ENCODE measurements at regions not wholly inside any gene's neighbourhood (a gene's known extent, or its start where the extent isn't known, plus 50 kb on each side); places are given as distances from the start of the nearest gene placed in this dataset.

DNA sequence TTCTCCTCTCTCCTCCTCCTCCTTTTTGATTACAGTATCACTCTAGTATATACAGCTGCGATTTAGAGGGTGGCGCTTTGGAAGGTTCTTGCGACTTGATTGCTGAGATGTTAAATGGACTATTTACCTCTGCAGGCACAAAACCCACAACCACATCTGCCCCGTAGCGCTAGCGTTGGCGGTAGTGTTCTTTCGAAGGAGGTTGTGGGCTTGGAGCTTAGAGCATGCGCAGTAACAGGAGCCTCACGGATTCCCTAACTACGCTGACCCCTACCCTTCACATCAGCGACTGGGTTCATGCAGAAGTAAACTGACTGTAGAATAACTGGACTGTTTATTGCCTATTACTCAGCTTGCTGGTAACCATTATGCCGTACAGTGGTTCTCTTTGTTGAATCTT lies 58.0 kb downstream of the CGGBP1 start:
- Histone ChIP-seq H3K4me3 (peak overlapping the region; percentile 4 to 36), H3K36me3 (no peaks in the 10 kb centered on the region), H3K27ac (no peak overlapping the region), H3K9me3 (no peaks in the 10 kb centered on the region), H3K27me3 (no peaks in the 10 kb centered on the region), H3K4me1 (no peaks in the 10 kb centered on the region)
- WGBS, 2 donors (ENCODE audit: low coverage in 1 of 2) = 3 to 9% methylated on average over 11 to 13 of the region's 13 CpGs
- TF ChIP-seq POLR2A (IDR thresholded peaks at IDR 0.05) (no peak), POLR2AphosphoS5 (IDR thresholded peaks at IDR 0.05) (no peak), EP300 (IDR thresholded peaks at IDR 0.05) (no peak)
- TF ChIP-seq, protein P1, sequence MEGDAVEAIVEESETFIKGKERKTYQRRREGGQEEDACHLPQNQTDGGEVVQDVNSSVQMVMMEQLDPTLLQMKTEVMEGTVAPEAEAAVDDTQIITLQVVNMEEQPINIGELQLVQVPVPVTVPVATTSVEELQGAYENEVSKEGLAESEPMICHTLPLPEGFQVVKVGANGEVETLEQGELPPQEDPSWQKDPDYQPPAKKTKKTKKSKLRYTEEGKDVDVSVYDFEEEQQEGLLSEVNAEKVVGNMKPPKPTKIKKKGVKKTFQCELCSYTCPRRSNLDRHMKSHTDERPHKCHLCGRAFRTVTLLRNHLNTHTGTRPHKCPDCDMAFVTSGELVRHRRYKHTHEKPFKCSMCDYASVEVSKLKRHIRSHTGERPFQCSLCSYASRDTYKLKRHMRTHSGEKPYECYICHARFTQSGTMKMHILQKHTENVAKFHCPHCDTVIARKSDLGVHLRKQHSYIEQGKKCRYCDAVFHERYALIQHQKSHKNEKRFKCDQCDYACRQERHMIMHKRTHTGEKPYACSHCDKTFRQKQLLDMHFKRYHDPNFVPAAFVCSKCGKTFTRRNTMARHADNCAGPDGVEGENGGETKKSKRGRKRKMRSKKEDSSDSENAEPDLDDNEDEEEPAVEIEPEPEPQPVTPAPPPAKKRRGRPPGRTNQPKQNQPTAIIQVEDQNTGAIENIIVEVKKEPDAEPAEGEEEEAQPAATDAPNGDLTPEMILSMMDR (IDR thresholded peaks at IDR 0.05) = no peak
- no peak for ATAC-seq

DNA sequence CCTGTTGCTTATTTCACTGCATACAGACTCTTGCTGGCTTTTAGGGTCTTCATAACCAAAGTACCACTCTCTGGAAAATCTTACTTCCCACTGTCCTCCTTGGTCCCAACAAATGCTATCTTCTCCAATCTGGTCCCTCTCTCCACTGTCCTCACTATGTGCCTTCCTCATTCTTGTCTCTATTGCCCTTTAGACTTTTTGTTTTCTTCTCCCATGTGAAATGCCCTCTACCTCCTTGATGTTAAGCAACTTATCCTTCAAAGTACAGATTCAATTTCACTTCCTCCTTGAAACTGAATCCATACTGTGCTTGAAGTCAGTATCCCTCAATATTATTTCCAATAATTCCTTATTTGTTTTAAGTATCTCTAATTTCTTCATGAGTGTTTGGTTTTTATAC lies 60.8 kb downstream of the CGGBP1 start:
- TF ChIP-seq EP300 (IDR thresholded peaks at IDR 0.05) = no peak
- TF ChIP-seq POLR2AphosphoS5 (IDR thresholded peaks at IDR 0.05) = no peak
- TF ChIP-seq, protein P1 (IDR thresholded peaks at IDR 0.05) = no peak
- TF ChIP-seq POLR2A (IDR thresholded peaks at IDR 0.05) = no peak
- no peak overlapping the region for H3K27ac ChIP-seq
- H3K4me1 ChIP-seq = no peaks in the 10 kb centered on the region
- H3K4me3 ChIP-seq = no peak overlapping the region
- H3K36me3 ChIP-seq = no peaks in the 10 kb centered on the region
- H3K27me3 ChIP-seq = no peaks in the 10 kb centered on the region
- ATAC-seq = no peak
- no peaks in the 10 kb centered on the region for H3K9me3 ChIP-seq

DNA sequence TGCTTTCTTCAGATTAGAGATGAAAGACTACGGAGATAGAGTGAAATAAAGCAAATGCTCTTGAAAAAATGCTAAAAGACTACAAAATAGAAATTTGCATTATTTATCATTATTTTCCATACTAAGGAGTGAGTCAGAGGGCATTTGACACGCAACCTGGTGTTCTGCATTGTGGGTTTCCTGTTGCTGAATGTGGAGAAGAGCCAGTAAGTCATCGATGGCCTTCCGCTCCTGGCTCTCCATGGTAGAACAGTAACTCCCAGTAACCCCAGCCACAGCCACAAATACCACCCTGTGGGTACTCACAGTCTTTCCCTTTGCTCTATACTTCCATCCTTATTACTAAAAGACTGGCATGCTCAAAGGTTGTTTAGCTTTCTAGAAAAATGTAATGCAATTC lies 61.5 kb downstream of the CGGBP1 start:
- no peak overlapping the region for H3K27ac ChIP-seq
- H3K4me1 ChIP-seq = no peaks in the 10 kb centered on the region
- ATAC-seq = no peak
- 63 to 94% methylated on average over 4 of the region's 4 CpGs for whole genome bisulfite sequencing, 2 donors (ENCODE audit: low coverage in 1 of 2)
- TF ChIP-seq POLR2AphosphoS5 (IDR thresholded peaks at IDR 0.05) (no peak), EP300 (IDR thresholded peaks at IDR 0.05) (no peak), POLR2A (IDR thresholded peaks at IDR 0.05) (no peak)
- TF ChIP-seq, protein P1 (IDR thresholded peaks at IDR 0.05) = no peak
- no peak overlapping the region for H3K4me3 ChIP-seq
- H3K9me3 ChIP-seq = no peaks in the 10 kb centered on the region
- no peaks in the 10 kb centered on the region for H3K27me3 ChIP-seq
- no peaks in the 10 kb centered on the region for H3K36me3 ChIP-seq

DNA sequence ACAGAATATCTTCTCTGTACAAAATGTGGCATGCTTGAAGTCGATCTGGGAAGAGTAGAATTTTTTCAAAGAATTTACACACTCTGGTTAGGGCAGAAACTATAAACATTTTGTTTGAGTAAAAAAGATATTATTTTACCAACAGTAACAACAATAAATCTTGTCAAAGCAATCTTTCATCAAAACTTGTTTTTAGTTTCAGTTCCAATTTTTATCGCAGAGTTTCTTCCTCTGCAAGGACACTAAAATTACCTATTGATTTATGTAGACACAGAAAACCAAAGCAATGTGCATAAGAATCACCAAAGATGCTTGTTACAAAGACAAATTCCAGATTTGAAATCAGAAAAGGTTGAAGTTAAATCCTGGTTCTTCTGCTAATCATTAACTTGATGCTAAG lies 61.9 kb downstream of the CGGBP1 start:
- no peaks in the 10 kb centered on the region for H3K4me1 ChIP-seq
- H3K27me3 ChIP-seq = no peaks in the 10 kb centered on the region
- 66 to 83% methylated on average over 2 of the region's 2 CpGs for WGBS, 2 donors (ENCODE audit: low coverage in 1 of 2)
- TF ChIP-seq EP300 (IDR thresholded peaks at IDR 0.05) (no peak), POLR2AphosphoS5 (IDR thresholded peaks at IDR 0.05) (no peak), POLR2A (IDR thresholded peaks at IDR 0.05) (no peak)
- TF ChIP-seq, protein P1 (IDR thresholded peaks at IDR 0.05) = no peak
- no peaks in the 10 kb centered on the region for H3K9me3 ChIP-seq
- no peak overlapping the region for H3K4me3 ChIP-seq
- no peaks in the 10 kb centered on the region for H3K36me3 ChIP-seq
- H3K27ac ChIP-seq = no peak overlapping the region
- no peak for ATAC-seq

DNA sequence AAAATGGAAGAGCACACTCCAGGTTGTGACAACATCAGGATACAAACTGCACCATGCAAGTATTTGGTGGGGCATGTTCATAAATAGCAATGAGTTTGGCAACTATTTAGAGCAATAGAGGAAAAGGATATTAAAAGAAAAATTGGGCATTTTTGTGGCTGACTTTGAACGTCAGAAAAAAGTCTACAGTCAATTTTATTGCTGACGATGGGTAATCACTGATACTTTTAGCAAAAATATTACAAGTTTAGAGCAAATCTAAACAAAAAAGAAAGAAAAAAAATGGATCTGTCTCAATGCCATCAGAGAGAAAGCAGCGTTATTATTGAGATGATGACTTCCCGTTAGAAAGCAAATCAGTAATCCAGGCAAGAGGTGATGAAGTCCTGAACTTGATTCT lies 65.2 kb downstream of the CGGBP1 start:
- Histone ChIP-seq H3K36me3 (no peaks in the 10 kb centered on the region), H3K27me3 (no peaks in the 10 kb centered on the region), H3K9me3 (no peaks in the 10 kb centered on the region), H3K4me1 (no peaks in the 10 kb centered on the region), H3K27ac (no peak overlapping the region), H3K4me3 (no peak overlapping the region)
- 78 to 83% methylated on average over 2 to 4 of the region's 4 CpGs for WGBS, 2 donors (ENCODE audit: low coverage in 1 of 2)
- TF ChIP-seq, protein P1 (IDR thresholded peaks at IDR 0.05) = no peak
- TF ChIP-seq EP300 (IDR thresholded peaks at IDR 0.05) (no peak), POLR2AphosphoS5 (IDR thresholded peaks at IDR 0.05) (no peak), POLR2A (IDR thresholded peaks at IDR 0.05) (no peak)
- no peak for ATAC-seq

Data from gastroesophageal sphincter (tissue), 4 donors.